NCI-H446 treated with DMSO at 0.1 percent for 48 hours (cell line): ENCODE measurements at regions not wholly inside any gene's neighbourhood (a gene's known extent, or its start where the extent isn't known, plus 50 kb on each side); places are given as distances from the start of the nearest gene placed in this dataset.

ENCODE experiments used
- DNase-seq: peaks from one replicate; lab custom pipeline; 2025; lab: John Stamatoyannopoulos, UW

- no peak for DNase-seq
Observed at GRCh38 chr1:65681096-65681495, 111.6 kb upstream of the PDE4B start.

GRCh38 chr1:65687428-65688214, 105.1 kb upstream of the PDE4B start:
- peak; percentile 66 for DNase-seq

DNA sequence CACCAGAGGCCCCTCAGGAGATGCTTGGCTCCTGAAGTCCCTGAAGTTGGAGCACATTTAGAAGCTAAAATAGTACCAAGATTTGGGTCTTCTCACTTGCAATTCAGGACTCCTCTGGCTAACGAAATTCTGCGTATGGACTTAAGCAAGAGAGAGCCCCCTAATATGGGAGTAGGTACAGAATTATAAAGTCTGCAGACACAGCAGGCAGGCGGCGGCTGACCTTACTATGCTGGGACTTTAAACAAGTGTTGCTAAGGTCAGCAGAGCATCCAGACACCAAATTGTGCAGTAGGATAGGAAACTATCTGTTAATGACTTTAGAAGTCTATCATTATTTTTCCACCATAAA, 104.5 kb upstream of the PDE4B start:
- DNase-seq = no peak

DNA sequence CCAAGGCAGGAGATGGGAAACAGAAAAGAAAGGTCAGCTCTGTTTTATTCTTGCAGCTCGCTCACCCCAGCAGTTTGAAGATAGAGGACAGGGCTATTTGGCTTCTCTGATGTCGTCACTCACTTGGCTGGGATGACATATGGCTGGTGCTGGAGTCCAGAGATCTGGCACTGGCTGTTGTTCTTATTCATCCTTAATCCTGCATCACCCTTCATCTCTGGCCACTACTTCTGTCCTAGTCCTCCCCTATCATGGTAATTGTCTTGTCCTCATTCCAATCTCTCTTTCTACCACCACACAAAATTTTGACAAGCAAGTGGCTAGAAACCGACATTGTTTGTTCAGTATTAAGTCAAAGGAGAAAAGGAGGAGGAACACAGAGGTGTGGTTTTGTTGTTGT, 103.8 kb upstream of the PDE4B start:
- peak; percentile 12 for DNase-seq

GRCh38 chr1:65691152-65691900, 101.4 kb upstream of the PDE4B start:
- DNase-seq = peak; percentile 30

GRCh38 chr1:65691972-65692371, 100.7 kb upstream of the PDE4B start:
- DNase-seq = no peak

DNA sequence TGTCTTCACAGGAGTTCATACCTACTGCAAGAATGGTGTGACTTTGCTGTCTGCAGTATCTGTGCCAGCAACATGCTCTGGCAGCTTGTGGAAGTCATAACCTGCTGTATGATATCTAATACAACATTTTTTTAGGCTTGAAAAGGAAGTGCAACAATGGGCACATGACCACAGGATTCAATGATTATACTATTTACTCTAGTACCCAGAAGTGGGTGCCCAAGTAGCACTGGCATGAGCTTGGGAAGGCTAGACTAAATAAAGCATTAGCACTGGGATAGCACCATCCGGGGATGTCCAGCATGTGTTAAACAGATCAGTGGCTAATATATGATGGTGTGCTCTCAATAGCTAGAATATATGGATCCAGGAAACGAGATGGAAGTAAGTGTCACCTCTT, 98.6 kb upstream of the PDE4B start:
- DNase-seq = no peak

DNA sequence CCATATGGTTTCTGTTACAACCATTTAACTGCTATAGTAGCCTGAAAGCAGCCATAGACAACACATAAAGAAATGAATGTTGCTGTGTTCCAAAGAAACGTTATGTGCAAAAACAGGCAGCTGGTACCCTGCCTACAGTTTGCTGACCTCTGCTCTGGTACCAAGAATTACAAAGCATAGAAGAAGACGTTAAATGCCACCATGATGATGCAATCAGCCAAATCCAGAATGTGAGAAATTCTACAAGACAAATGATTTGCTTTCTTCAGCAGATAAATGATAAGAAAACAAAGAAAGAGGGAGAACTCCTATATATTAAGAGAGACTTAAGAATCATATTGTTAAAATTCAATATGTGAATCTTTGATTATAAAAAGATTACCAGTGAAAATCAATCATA, 97.8 kb upstream of the PDE4B start:
- DNase-seq = no peak

GRCh38 chr1:65698590-65698989, 94.1 kb upstream of the PDE4B start:
- no peak for DNase-seq

GRCh38 chr1:65703853-65704252, 88.8 kb upstream of the PDE4B start:
- DNase-seq = no peak

GRCh38 chr1:65704318-65704717, 88.4 kb upstream of the PDE4B start:
- no peak for DNase-seq

DNA sequence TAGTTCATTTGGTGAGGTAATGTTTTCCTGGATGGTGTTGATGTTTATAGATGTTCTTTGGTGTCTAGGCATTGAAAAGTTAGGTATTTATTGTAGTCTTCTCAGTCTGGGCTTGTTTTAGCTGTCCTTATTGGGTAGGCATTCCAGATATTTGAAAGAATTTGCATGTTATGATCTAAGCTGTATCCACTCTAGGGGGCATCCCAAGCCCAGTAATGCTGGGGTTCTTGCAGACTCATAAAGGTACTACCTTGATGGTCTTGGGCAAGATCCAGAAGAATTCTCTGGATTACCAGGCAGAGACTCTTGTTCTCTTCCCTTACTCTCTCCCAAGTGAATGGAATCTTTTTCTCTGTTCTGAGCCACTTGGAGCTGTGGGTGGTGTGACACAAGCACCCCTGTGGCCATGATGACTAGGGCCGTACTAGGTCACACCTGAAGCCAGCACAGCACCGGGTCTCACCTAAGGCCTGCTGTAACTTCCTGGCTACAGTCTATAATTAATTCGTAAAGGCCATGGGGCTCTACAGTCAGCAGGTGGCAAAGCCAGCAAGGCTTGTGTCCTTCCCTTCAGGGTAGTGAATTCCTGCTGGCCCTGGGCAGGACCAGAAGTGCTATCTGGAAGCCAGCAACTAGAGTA, 74.8 kb upstream of the PDE4B start:
- DNase-seq = peak; percentile 9

DNA sequence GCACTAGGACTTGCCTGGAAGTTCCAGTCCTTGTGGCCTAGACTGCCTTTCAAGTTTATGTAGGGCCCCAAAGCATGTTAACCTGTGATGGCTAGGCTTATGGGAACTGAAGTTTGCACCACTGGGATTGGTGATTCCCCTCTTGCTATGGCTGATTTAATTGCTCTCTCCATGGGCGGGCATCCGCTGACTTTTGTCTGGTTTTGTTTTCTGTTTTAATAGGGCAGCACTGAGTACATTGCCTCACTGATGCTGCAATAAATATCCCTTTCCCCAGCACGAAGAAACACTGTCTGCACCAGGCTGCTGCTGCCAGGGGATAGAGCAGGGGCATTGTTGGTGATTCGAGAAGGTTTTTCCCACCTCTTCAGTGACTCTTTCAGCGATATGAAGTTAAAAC, 73.3 kb upstream of the PDE4B start:
- DNase-seq = no peak

DNA sequence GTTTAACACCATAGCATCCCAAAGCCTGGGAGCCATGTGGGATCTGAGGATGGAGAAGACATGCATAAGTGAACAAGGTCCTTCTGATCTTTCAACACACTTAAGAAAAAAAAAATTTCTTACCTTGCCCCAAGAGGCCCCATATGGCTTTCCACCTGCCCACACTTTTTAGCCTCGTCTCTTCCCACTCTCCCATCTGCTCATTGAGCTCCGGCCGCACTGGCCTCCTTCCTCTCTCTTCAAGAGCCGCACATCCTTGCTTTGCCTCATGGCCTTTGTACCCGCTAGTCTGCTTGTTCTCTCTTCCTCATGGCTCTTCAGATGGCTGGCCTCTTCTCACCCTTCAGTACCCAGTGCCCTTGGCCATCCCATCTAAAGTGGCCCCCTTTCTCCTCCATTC, 70.2 kb upstream of the PDE4B start:
- DNase-seq = no peak

DNA sequence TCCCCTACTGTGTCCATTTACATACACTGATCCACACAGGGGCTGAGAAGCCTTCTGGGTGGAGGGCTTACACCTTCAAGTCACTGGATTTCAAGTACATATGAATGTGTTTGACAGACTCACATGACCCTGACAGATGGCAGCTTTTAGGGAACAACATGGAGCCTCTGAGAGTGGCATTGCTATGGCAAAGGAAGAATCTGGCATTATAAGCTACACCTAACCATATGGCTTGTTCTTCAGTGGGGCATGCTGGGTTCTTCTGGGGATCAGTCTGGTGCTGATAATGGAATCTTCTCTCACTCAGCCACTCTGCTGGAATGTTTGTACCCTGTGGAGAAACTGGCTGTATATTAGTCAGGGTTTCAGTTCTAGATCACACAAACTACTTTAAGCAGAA, 68.5 kb upstream of the PDE4B start:
- DNase-seq = no peak

GRCh38 chr1:65725064-65725463, 67.6 kb upstream of the PDE4B start:
- DNase-seq = no peak

DNA sequence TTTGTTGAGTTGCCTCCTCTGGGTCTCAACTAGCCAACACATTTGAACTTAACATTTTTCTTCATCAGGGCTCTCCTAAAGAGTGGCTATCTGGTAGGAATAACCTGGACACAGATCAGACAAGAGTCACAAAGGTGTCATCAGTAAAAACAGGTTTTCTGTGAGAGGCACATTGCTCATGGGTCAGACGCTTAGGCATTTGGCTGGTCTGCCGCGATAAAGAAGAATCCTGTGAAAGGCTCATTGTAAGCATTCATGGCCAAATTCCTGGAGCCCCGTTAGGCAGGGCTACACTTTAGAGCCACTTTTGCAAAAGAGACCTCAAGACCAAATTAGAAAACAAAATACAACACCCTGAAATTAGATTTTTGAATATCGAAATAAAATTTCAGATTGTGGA, 64.2 kb upstream of the PDE4B start:
- DNase-seq = no peak

DNA sequence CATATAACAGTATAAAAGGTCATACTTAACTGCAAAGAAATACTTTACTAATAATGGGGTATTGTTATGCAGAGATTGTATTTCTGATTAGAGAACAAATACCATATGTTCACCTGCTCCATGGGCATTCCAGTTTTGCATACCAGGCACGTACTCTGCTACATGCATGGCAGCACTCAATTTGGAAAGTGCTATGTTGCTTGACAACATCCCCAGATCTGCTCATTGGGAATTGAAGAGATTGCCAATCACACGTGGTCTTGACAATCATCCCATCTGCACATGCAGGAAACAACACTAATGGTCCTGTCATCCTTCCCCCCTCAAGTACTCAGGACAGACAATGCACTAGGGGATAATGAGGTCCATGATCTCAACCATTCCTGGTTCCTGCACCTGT, 63.4 kb upstream of the PDE4B start:
- DNase-seq = no peak

DNA sequence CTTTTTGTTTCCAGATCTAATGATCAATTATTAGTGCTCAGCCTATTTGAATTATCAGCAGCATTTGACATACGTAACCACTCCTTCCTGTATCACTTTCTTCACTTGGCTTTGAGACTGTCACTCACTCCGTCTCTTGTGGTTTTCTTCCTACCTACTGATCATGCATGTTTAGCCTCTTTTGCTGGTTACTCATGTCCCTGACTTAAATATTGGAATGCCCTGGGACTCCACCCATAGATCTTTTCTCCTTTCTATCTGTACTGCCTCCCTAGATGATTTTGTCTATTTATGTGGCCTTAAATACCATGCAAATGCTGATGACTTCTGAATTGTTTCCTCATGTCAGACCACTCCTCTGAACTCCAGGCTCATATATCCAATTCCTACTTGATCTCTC, 57.7 kb upstream of the PDE4B start:
- DNase-seq = no peak

DNA sequence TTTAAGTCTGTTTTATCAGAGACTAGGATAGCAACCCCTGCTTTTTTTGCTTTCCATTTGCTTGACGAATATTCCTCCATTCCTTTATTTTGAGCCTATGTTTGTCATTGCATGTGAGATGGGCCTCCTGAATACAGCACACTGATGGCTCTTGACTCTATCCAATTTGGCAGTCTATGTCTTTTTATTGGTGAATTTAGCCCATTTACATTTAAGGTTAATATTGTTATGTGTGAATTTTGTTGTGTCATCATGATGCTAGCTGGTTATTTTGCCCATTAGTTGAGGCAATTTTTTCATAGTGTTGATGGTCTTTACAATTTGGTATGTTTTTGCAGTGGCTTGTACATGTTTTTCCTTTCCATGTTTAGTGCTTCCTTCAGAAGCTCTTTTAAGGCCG, 50.7 kb upstream of the PDE4B start:
- no peak for DNase-seq
